ENCODE measurements at regions not wholly inside any gene's neighbourhood (a gene's known extent, or its start where the extent isn't known, plus 50 kb on each side); places are given as distances from the start of the nearest gene placed in this dataset.

DNA sequence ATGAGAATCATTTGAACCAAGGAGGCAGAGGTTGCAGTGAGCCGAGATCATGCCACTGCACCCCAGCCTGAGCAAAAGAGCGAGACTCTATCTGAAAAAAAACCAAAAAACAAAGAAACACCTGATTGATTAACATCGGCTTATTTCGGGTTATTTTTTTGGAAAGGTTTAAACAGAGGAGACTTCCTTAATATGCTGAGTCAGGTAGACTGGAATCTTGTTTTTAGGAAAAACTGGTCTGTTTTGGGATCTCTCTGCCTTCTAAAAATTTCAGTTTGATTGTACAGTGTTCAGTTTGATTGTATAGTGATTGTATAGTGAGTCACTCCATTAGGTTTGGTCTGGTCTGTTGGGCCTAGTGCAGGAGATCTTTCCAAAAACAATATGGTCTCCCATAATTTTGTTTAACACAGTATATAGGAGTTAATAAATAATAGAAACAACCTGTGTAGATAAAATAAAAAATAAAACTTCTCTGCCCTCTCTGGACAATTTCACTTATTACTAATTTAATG lies 196.3 kb upstream of the CHRM3 start:
- no peak overlapping the region for H3K4me3 ChIP-seq (ENCODE audit: low read depth, low read length, poor library complexity, severe bottlenecking)
- H4K20me1 ChIP-seq (ENCODE audit: insufficient read depth, low read length), result no peaks in the 10 kb centered on the region
- TF ChIP-seq, protein P1, sequence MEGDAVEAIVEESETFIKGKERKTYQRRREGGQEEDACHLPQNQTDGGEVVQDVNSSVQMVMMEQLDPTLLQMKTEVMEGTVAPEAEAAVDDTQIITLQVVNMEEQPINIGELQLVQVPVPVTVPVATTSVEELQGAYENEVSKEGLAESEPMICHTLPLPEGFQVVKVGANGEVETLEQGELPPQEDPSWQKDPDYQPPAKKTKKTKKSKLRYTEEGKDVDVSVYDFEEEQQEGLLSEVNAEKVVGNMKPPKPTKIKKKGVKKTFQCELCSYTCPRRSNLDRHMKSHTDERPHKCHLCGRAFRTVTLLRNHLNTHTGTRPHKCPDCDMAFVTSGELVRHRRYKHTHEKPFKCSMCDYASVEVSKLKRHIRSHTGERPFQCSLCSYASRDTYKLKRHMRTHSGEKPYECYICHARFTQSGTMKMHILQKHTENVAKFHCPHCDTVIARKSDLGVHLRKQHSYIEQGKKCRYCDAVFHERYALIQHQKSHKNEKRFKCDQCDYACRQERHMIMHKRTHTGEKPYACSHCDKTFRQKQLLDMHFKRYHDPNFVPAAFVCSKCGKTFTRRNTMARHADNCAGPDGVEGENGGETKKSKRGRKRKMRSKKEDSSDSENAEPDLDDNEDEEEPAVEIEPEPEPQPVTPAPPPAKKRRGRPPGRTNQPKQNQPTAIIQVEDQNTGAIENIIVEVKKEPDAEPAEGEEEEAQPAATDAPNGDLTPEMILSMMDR (conservative IDR thresholded peaks at IDR 0.05; ENCODE audit: low read length), result no peak
- no peak for TF ChIP-seq EZH2phosphoT487 (IDR thresholded peaks at IDR 0.05; ENCODE audit: borderline replicate concordance, low read depth, low read length)
- H3K79me2 ChIP-seq (ENCODE audit: insufficient read depth, low read depth, low read length), result no peaks in the 10 kb centered on the region
- intact Hi-C loops (cut with micrococcal nuclease; ENCODE audit: unreplicated experiment), result no loop called here
- H3K36me3 ChIP-seq (ENCODE audit: insufficient read depth, low read length), result no peaks in the 10 kb centered on the region
- no peak for DNase-seq (ENCODE audit: low spot score)
- no peaks in the 10 kb centered on the region for H3K4me1 ChIP-seq (ENCODE audit: insufficient read depth, low read length, poor library complexity, severe bottlenecking)
- no TSS peak for BruUV-seq (replicated peaks)
- POLR2A ChIA-PET, result no interaction called here
- H3K9me2 ChIP-seq (ENCODE audit: insufficient read depth, low read length), result no peaks in the 10 kb centered on the region
- H3K27ac ChIP-seq (ENCODE audit: low read depth, low read length, poor library complexity, severe bottlenecking), result no peak overlapping the region
- H2AFZ ChIP-seq (ENCODE audit: low read length), result no peak overlapping the region
- no peaks in the 10 kb centered on the region for H3K9me3 ChIP-seq (ENCODE audit: low read length)
- CTCF ChIA-PET (ENCODE audit: unreplicated experiment), result no interaction called here
- H3K4me2 ChIP-seq (ENCODE audit: low read length), result no peak overlapping the region

DNA sequence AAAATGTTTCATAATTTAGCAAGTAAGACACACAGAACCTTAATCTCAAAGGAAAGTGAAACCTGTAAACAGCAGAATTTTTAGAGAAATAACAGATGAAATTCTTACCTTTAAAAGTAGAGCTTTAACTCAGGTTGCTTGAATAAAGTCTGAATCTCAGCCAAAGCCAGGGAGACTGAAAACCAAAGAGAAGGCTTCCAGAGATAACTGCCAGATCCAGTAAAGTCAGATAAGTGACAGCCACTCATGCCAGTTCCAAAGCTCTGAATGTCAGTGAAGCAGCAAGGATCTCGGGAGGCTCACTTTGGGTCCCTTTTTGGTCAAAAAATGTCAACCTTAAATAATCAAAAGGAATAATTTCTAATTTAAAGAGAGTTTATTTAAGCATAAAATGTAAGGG lies 199.9 kb upstream of the CHRM3 start:
- POLR2A ChIA-PET, result no interaction called here
- H3K79me2 ChIP-seq (ENCODE audit: insufficient read depth, low read depth, low read length), result no peaks in the 10 kb centered on the region
- H3K4me2 ChIP-seq (ENCODE audit: low read length), result no peak overlapping the region
- CTCF ChIA-PET (ENCODE audit: unreplicated experiment), result no interaction called here
- no peaks in the 10 kb centered on the region for H3K9me2 ChIP-seq (ENCODE audit: insufficient read depth, low read length)
- no TSS peak for BruUV-seq (replicated peaks)
- no peaks in the 10 kb centered on the region for H3K36me3 ChIP-seq (ENCODE audit: insufficient read depth, low read length)
- no peaks in the 10 kb centered on the region for H3K4me1 ChIP-seq (ENCODE audit: insufficient read depth, low read length, poor library complexity, severe bottlenecking)
- no peak for TF ChIP-seq EZH2phosphoT487 (IDR thresholded peaks at IDR 0.05; ENCODE audit: borderline replicate concordance, low read depth, low read length)
- TF ChIP-seq, protein P1 (conservative IDR thresholded peaks at IDR 0.05; ENCODE audit: low read length), result no peak
- H4K20me1 ChIP-seq (ENCODE audit: insufficient read depth, low read length), result no peaks in the 10 kb centered on the region
- intact Hi-C loops (cut with micrococcal nuclease; ENCODE audit: unreplicated experiment), result no loop called here
- no peak overlapping the region for H3K27ac ChIP-seq (ENCODE audit: low read depth, low read length, poor library complexity, severe bottlenecking)
- H3K9me3 ChIP-seq (ENCODE audit: low read length), result no peaks in the 10 kb centered on the region
- no peak overlapping the region for H3K4me3 ChIP-seq (ENCODE audit: low read depth, low read length, poor library complexity, severe bottlenecking)
- no peak overlapping the region for H2AFZ ChIP-seq (ENCODE audit: low read length)
- no peak for DNase-seq (ENCODE audit: low spot score)

DNA sequence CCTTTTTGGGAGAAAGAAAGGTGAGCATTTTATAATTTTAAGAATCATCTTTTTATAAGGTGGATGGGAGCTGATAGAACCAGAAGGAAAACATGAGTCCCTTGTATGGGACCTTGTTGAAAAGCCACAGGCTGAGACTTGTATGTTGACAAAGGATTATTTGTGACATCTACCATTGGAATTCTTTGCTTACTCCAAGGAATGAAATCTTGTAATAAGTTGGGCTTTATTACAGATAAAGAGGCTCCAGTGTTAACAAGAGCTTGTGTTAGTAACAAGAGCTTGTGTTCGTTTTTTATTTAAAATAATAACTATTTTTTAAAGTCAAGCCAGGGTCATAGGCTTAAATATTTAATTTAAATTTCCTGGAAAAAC lies 201.1 kb upstream of the CHRM3 start:
- ChIA-PET CTCF (ENCODE audit: unreplicated experiment) (no interaction called here), POLR2A (interaction anchor here (0.6 kb wide), 1 partner anchor 11 kb away, joined by 3 read pairs; no protein-coding TSS in a partner anchor)
- Histone ChIP-seq H2AFZ (ENCODE audit: low read length) (no peak overlapping the region), H3K9me3 (ENCODE audit: low read length) (no peaks in the 10 kb centered on the region), H3K9me2 (ENCODE audit: insufficient read depth, low read length) (no peaks in the 10 kb centered on the region), H3K4me3 (ENCODE audit: low read depth, low read length, poor library complexity, severe bottlenecking) (no peak overlapping the region), H3K79me2 (ENCODE audit: insufficient read depth, low read depth, low read length) (no peaks in the 10 kb centered on the region), H3K4me2 (ENCODE audit: low read length) (no peak overlapping the region), H3K36me3 (ENCODE audit: insufficient read depth, low read length) (no peaks in the 10 kb centered on the region), H3K27ac (ENCODE audit: low read depth, low read length, poor library complexity, severe bottlenecking) (no peak overlapping the region), H4K20me1 (ENCODE audit: insufficient read depth, low read length) (no peaks in the 10 kb centered on the region), H3K4me1 (ENCODE audit: insufficient read depth, low read length, poor library complexity, severe bottlenecking) (no peaks in the 10 kb centered on the region)
- DNase-seq (ENCODE audit: low spot score), result no peak
- TF ChIP-seq, protein P1 (conservative IDR thresholded peaks at IDR 0.05; ENCODE audit: low read length), result no peak
- no peak for TF ChIP-seq EZH2phosphoT487 (IDR thresholded peaks at IDR 0.05; ENCODE audit: borderline replicate concordance, low read depth, low read length)
- BruUV-seq (replicated peaks), result no TSS peak
- intact Hi-C loops (cut with micrococcal nuclease; ENCODE audit: unreplicated experiment), result no loop called here

All from OCI-LY7 (cell line).